ENCODE measurements at regions not wholly inside any gene's neighbourhood (a gene's known extent, or its start where the extent isn't known, plus 50 kb on each side); places are given as distances from the start of the nearest gene placed in this dataset.

DNA sequence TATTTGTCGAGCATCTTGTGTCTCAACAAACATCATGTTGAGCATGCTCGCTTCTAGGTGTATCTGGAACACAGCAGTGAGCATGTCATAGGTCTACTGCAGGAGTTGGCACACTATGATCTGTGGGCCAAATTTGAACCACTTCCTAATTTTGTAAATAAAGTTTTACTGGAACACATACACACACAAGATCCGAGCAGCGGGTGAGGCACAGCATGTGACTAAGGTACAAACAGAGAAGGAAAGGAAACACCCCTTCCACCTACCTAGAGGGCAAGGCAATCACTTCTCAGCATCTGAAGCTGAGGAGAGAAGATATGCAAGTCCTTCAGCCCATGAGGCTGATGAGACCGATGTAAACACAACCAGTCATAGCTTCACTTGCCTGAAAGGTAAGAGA, 200.4 kb downstream of the MED10 start:
- TF ChIP-seq, protein P1, sequence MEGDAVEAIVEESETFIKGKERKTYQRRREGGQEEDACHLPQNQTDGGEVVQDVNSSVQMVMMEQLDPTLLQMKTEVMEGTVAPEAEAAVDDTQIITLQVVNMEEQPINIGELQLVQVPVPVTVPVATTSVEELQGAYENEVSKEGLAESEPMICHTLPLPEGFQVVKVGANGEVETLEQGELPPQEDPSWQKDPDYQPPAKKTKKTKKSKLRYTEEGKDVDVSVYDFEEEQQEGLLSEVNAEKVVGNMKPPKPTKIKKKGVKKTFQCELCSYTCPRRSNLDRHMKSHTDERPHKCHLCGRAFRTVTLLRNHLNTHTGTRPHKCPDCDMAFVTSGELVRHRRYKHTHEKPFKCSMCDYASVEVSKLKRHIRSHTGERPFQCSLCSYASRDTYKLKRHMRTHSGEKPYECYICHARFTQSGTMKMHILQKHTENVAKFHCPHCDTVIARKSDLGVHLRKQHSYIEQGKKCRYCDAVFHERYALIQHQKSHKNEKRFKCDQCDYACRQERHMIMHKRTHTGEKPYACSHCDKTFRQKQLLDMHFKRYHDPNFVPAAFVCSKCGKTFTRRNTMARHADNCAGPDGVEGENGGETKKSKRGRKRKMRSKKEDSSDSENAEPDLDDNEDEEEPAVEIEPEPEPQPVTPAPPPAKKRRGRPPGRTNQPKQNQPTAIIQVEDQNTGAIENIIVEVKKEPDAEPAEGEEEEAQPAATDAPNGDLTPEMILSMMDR (IDR thresholded peaks at IDR 0.05): no peak
- DNase-seq (ENCODE audit: low spot score): no peak
- no peaks in the 10 kb centered on the region for H3K4me1 Mint-ChIP-seq (ENCODE audit: low read depth)
- H3K4me3 Mint-ChIP-seq (ENCODE audit: unreplicated experiment): no peak overlapping the region
- no peaks in the 10 kb centered on the region for H3K36me3 Mint-ChIP-seq (ENCODE audit: low read depth)
- H3K27ac Mint-ChIP-seq (ENCODE audit: unreplicated experiment): no peak overlapping the region
- peaks cover 9% of the 10 kb centered on the region for H3K9me3 Mint-ChIP-seq (ENCODE audit: low read depth)
- H3K27me3 Mint-ChIP-seq (ENCODE audit: low read depth): no peaks in the 10 kb centered on the region

DNA sequence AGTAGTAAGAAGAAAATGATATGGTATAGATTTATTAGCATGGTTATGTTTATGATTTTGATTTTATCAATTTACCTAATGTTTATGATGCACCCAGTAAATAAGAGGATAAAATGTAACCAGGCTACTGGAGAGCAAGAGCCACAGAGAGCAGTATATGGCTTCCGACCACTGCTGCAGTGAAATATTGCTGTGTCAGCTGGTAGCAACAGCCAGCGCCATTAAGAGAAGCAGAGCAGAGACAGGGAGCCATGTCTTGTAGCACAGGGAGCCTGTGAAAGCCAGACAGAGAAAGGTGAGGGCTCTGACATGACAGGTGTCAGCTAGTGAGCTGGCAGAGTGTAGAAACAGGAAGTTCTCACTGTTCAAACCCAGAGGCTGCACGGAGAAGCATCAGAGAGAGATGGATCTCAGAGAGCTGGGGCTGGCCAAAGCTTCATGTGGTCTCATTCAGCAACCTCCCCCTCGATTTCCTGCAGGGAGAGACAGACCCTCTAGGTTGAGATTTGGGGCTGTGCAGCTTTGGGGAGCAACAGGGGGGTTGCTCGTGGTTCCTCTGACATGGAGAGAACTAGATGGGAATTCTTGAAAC, 202.1 kb downstream of the MED10 start:
- Mint-ChIP-seq H3K9me3 (ENCODE audit: low read depth) (peaks cover 4% of the 10 kb centered on the region), H3K27ac (ENCODE audit: unreplicated experiment) (no peak overlapping the region), H3K4me1 (ENCODE audit: low read depth) (no peaks in the 10 kb centered on the region), H3K4me3 (ENCODE audit: unreplicated experiment) (no peak overlapping the region), H3K36me3 (ENCODE audit: low read depth) (no peaks in the 10 kb centered on the region), H3K27me3 (ENCODE audit: low read depth) (no peaks in the 10 kb centered on the region)
- no peak for DNase-seq (ENCODE audit: low spot score)
- TF ChIP-seq, protein P1 (IDR thresholded peaks at IDR 0.05): no peak

DNA sequence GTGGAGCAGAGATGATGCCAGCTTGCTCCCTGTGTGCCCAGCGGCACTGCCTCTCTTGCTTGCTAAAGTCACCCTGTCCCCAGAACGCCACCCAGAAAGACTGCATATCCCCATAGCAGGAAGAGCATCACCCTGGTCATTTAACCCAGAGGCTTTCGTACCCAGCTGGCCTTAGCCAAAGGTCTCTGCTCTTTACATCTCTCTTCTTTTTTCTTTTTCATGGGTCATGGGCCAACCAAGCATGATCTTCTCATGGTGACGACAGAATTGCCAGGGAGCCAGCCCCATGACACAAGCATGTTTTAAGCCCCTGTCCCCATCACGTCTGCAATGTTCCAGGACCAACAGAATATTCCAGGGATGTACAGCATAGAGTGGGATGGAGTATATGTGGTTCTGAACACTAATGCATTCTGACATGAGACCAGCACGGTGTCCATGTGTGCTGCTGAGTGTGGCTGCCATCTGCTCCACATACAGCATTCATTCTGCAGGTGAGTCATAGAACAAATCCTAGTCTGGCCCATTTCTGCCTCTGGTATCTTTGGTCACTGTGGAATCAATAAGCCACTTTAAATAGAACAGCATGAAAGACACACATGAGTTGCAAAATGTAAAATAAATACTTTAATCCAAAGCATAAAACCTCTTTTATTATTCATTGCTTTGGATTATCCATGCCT, 203.0 kb downstream of the MED10 start:
- TF ChIP-seq, protein P1 (IDR thresholded peaks at IDR 0.05): no peak
- H3K4me1 Mint-ChIP-seq (ENCODE audit: low read depth): no peaks in the 10 kb centered on the region
- H3K9me3 Mint-ChIP-seq (ENCODE audit: low read depth): peaks cover 4% of the 10 kb centered on the region
- no peak for DNase-seq (ENCODE audit: low spot score)
- H3K36me3 Mint-ChIP-seq (ENCODE audit: low read depth): no peaks in the 10 kb centered on the region
- no peak overlapping the region for H3K4me3 Mint-ChIP-seq (ENCODE audit: unreplicated experiment)
- H3K27ac Mint-ChIP-seq (ENCODE audit: unreplicated experiment): no peak overlapping the region
- H3K27me3 Mint-ChIP-seq (ENCODE audit: low read depth): peaks cover 5% of the 10 kb centered on the region

DNA sequence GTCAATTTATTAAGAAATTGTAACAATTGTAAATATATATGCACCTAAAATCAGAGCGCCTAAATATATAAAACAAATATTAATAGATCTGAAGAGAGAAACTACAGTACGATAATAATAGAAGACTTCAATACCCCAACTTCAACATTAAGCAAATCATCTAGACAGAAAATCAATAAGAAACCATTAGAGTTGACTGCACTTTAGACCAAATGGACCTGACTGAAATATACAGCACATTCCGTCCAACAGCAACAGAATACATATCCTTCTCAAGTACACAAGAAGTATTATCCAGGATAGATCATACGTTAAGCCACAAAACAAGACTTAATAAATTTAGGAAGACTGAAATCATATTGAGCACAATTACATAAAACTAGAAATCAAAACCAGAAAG, 208.7 kb downstream of the MED10 start:
- H3K27me3 Mint-ChIP-seq (ENCODE audit: low read depth): peaks cover 8% of the 10 kb centered on the region
- no peaks in the 10 kb centered on the region for H3K4me1 Mint-ChIP-seq (ENCODE audit: low read depth)
- TF ChIP-seq, protein P1 (IDR thresholded peaks at IDR 0.05): no peak
- DNase-seq (ENCODE audit: low spot score): no peak
- no peak overlapping the region for H3K4me3 Mint-ChIP-seq (ENCODE audit: unreplicated experiment)
- no peak overlapping the region for H3K27ac Mint-ChIP-seq (ENCODE audit: unreplicated experiment)
- no peaks in the 10 kb centered on the region for H3K36me3 Mint-ChIP-seq (ENCODE audit: low read depth)
- H3K9me3 Mint-ChIP-seq (ENCODE audit: low read depth): no peaks in the 10 kb centered on the region

DNA sequence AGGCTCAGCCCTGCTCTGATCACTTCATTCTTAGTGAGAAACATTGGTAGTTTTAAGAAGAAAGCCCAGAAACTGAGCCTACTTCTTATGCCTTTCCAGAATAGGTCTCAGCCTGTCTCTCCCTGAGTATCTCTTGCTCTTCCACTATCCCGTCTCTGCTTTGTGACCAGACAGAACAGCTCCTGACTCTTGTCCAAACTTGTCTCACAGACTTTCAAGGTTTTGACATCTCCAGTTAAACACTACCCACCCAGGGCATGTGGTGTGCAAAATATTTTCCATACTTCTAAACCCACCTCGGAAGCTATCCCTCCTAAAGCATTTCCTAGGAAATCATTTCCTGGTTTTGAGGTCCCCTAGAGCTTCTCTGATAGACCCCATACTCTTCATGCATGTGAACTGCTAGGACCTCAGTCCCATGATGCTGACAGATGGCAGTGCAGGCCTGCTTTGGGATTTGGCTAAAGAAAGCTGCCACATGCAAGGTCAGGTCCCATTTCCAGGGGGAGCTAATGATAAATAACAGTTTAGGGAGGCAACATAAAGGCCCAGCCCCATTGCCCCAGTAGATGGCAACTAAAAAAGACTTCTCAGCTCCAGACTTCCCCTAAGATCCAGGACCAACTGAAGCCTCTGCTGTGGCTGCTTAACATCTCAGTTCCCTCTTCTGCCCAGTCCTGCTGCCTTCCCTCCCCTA, 211.5 kb downstream of the MED10 start:
- TF ChIP-seq, protein P1 (IDR thresholded peaks at IDR 0.05): no peak
- DNase-seq (ENCODE audit: low spot score): no peak
- no peaks in the 10 kb centered on the region for H3K36me3 Mint-ChIP-seq (ENCODE audit: low read depth)
- H3K4me3 Mint-ChIP-seq (ENCODE audit: unreplicated experiment): no peak overlapping the region
- no peaks in the 10 kb centered on the region for H3K4me1 Mint-ChIP-seq (ENCODE audit: low read depth)
- no peak overlapping the region for H3K27ac Mint-ChIP-seq (ENCODE audit: unreplicated experiment)
- H3K9me3 Mint-ChIP-seq (ENCODE audit: low read depth): no peaks in the 10 kb centered on the region
- H3K27me3 Mint-ChIP-seq (ENCODE audit: low read depth): peaks cover 8% of the 10 kb centered on the region

Measured in chondrocyte (in vitro differentiated cells).